ENCODE measurements at regions not wholly inside any gene's neighbourhood (a gene's known extent, or its start where the extent isn't known, plus 50 kb on each side); places are given as distances from the start of the nearest gene placed in this dataset.

DNA sequence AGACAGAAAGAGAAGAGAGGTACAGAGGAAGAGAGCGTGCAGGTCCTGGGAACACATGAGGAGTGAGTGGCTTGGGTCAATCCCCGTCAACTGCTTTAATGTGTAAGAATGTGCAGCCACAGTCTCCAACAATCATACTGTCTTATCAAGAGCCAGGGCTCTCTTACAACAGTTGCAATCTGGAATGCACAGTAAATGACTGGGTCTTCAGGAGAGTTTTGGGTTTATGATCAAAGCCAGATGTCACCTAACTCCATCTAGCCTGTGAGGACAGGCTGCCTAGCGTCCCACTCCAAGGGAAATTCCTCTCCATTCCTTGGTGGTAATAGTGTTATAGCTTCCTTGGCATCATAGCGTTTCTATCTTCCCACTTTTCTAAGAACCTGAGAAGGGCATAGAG, 75.0 kb upstream of the TRIO start:
- H3K4me3 Mint-ChIP-seq: no peak overlapping the region
- H2AFZ ChIP-seq (ENCODE audit: low read length): no peak overlapping the region
- WGBS (ENCODE audit: extremely low coverage, insufficient read length, low lambda C conversion rate): no CpG with 5 or more reads among the region's 4 CpGs
- no peak overlapping the region for H2BK12ac ChIP-seq (ENCODE audit: insufficient read length, low read depth, low read length)
- no peaks in the 10 kb centered on the region for H3K4me1 Mint-ChIP-seq
- H3K4me2 ChIP-seq (ENCODE audit: insufficient read depth, insufficient read length, low read length): no peak overlapping the region
- no peak overlapping the region for H3K9ac ChIP-seq (ENCODE audit: extremely low read depth, insufficient read length, low read length)
- no peak overlapping the region for H2BK5ac ChIP-seq (ENCODE audit: insufficient read length, low read length)
- H4K91ac ChIP-seq (ENCODE audit: insufficient read length, low read depth, low read length): no peak overlapping the region
- H3K9me3 Mint-ChIP-seq: no peaks in the 10 kb centered on the region
- no peak overlapping the region for H3K18ac ChIP-seq (ENCODE audit: insufficient read length, low read depth, low read length)
- H3K9me3 ChIP-seq (ENCODE audit: control insufficient read depth, low read depth, low read length): no peaks in the 10 kb centered on the region
- no peak overlapping the region for H3K4ac ChIP-seq (ENCODE audit: low read depth, low read length)
- TF ChIP-seq, protein P1, sequence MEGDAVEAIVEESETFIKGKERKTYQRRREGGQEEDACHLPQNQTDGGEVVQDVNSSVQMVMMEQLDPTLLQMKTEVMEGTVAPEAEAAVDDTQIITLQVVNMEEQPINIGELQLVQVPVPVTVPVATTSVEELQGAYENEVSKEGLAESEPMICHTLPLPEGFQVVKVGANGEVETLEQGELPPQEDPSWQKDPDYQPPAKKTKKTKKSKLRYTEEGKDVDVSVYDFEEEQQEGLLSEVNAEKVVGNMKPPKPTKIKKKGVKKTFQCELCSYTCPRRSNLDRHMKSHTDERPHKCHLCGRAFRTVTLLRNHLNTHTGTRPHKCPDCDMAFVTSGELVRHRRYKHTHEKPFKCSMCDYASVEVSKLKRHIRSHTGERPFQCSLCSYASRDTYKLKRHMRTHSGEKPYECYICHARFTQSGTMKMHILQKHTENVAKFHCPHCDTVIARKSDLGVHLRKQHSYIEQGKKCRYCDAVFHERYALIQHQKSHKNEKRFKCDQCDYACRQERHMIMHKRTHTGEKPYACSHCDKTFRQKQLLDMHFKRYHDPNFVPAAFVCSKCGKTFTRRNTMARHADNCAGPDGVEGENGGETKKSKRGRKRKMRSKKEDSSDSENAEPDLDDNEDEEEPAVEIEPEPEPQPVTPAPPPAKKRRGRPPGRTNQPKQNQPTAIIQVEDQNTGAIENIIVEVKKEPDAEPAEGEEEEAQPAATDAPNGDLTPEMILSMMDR (conservative IDR thresholded peaks at IDR 0.05): no peak
- H3K27me3 Mint-ChIP-seq (ENCODE audit: low read depth): peaks cover 7% of the 10 kb centered on the region
- no peak overlapping the region for H3K23ac ChIP-seq (ENCODE audit: insufficient read length, low read depth, low read length)
- H3K4me1 ChIP-seq (ENCODE audit: insufficient read depth, low read length): no peaks in the 10 kb centered on the region; the same call in 1 of the 2 replicates
- no peak overlapping the region for H4K5ac ChIP-seq (ENCODE audit: insufficient read length, low read depth, low read length)
- no peak overlapping the region for H3K27ac ChIP-seq (ENCODE audit: insufficient read length, low read depth, low read length)
- no peaks in the 10 kb centered on the region for H3K79me2 ChIP-seq (ENCODE audit: insufficient read depth, low read length)
- no peak overlapping the region for H2BK15ac ChIP-seq (ENCODE audit: low read depth, low read length)
- H3K27ac Mint-ChIP-seq: no peak overlapping the region
- H2AK5ac ChIP-seq (ENCODE audit: insufficient read length, low read length): no peak overlapping the region
- H4K8ac ChIP-seq (replicated peaks; ENCODE audit: insufficient read length, low read depth, low read length): no peak overlapping the region
- H3K27me3 ChIP-seq (ENCODE audit: insufficient read depth, low read length): no peaks in the 10 kb centered on the region
- no peaks in the 10 kb centered on the region for H3K79me1 ChIP-seq (ENCODE audit: insufficient read depth, low read depth, low read length, poor library complexity, severe bottlenecking)
- no peak overlapping the region for H3T11ph ChIP-seq (ENCODE audit: low read length)
- no peaks in the 10 kb centered on the region for H3K36me3 Mint-ChIP-seq (ENCODE audit: insufficient read depth in 1 of 3, low read depth in 3 of 3)
- no peak overlapping the region for H3K14ac ChIP-seq (ENCODE audit: insufficient read depth, low read length)
- H2BK120ac ChIP-seq (ENCODE audit: low read depth, low read length, poor library complexity, severe bottlenecking): no peak overlapping the region
- H3K56ac ChIP-seq (ENCODE audit: insufficient read length, low read depth, low read length): no peak overlapping the region
- DNase-seq: no peak
- no peak overlapping the region for H2BK20ac ChIP-seq (ENCODE audit: low read depth, low read length, poor library complexity, severe bottlenecking)
- H3K23me2 ChIP-seq (ENCODE audit: insufficient read length, low read depth, low read length, poor library complexity, severe bottlenecking): no peaks in the 10 kb centered on the region
- no peaks in the 10 kb centered on the region for H4K20me1 ChIP-seq (ENCODE audit: control insufficient read depth, insufficient read depth, insufficient read length)

All from H9 (cell line).